H1 (cell line): ENCODE measurements at regions not wholly inside any gene's neighbourhood (a gene's known extent, or its start where the extent isn't known, plus 50 kb on each side); places are given as distances from the start of the nearest gene placed in this dataset.

Source experiments
- CTCF ChIA-PET: fragments of 300-600 bp; sonication (Branson Sonifier 250); formaldehyde crosslinking; loops from one replicate; lab custom pipeline; 2021; ENCODE audit not compliant: partially characterized antibody; lab: Charles Lee
- POLR2A ChIA-PET: fragments of 300-600 bp; sonication (Branson Sonifier 250); formaldehyde crosslinking; loops from one replicate; lab custom pipeline; 2021; ENCODE audit warnings: inconsistent platforms; ENCODE audit not compliant: partially characterized antibody; lab: Charles Lee
- DNase-seq, 2 experiments: peaks; one replicate each; pipeline versions ENCODE4 v3.0.0 to v3.0.0-alpha.2; 2010 to 2022; ENCODE audit warnings: low spot score in 2 of 2, low read depth in 1 of 2, mixed read lengths in 1 of 2
- FAIRE-seq: peaks from 2 replicates; lab custom pipeline; 2011; peaks lifted over from hg19 to GRCh38; lab: Jason Lieb, UNC
- H2AFZ ChIP-seq: 2 replicates; pipeline ENCODE4 v1.8.1; 2012; ENCODE audit warnings: low read length, inconsistent platforms
- H2AK5ac ChIP-seq: 2 replicates; pipeline ENCODE4 v1.6.1; 2013; ENCODE audit warnings: low read depth, low read length
- H2BK120ac ChIP-seq: replicated peaks from 2 replicates; pipeline ENCODE3; 2013; ENCODE audit warnings: low read depth, low read length, inconsistent platforms
- H2BK12ac ChIP-seq: 2 replicates; pipeline ENCODE4 v1.6.1; 2013; ENCODE audit warnings: low read depth, low read length
- H2BK15ac ChIP-seq: 2 replicates; pipeline ENCODE4 v1.6.1; 2013; ENCODE audit warnings: low read length
- H2BK20ac ChIP-seq: 2 replicates; pipeline ENCODE4 v1.6.1; 2013; ENCODE audit warnings: low read length
- H2BK5ac ChIP-seq: 2 replicates; pipeline ENCODE4 v1.6.1; 2013; ENCODE audit warnings: low read depth, low read length
- H3K14ac ChIP-seq: 2 replicates; pipeline ENCODE4 v1.6.1; 2013; ENCODE audit warnings: inconsistent platforms; ENCODE audit not compliant: insufficient read length
- H3K18ac ChIP-seq: 2 replicates; pipeline ENCODE4 v1.6.1; 2013; ENCODE audit warnings: low read length; ENCODE audit errors: extremely low read depth
- H3K23ac ChIP-seq: 2 replicates; pipeline ENCODE4 v1.6.1; 2013; ENCODE audit warnings: inconsistent platforms; ENCODE audit not compliant: insufficient read length
- H3K23me2 ChIP-seq: 2 replicates; pipeline ENCODE4 v1.6.1; 2013; ENCODE audit warnings: low read depth, low read length
- H3K27ac ChIP-seq: 2 replicates; pipeline ENCODE4 v1.6.1; 2011; ENCODE audit warnings: low read depth, low read length, inconsistent platforms
- H3K27me3 ChIP-seq, 4 experiments: replicated peaks in 1 of 4; 1 replicate in 1 of 4; 2 replicates in 3 of 4; pipeline versions ENCODE4 v1.6.1 to v1.8.1; 2011 to 2013; ENCODE audit warnings: low read length in 3 of 4, mild to moderate bottlenecking in 3 of 4, inconsistent platforms in 2 of 4, mixed read lengths in 2 of 4, moderate library complexity in 1 of 4; ENCODE audit not compliant: control insufficient read depth in 3 of 4, insufficient read depth in 3 of 4; ENCODE audit errors: extremely low read depth in 1 of 4
- H3K36me3 ChIP-seq, 4 experiments: 2 replicates each; pipeline versions ENCODE4 v1.6.1 to v1.8.1; 2011 to 2013; ENCODE audit warnings: mild to moderate bottlenecking in 4 of 4, low read length in 3 of 4, moderate library complexity in 2 of 4, control low read depth in 1 of 4, inconsistent platforms in 1 of 4; ENCODE audit not compliant: insufficient read depth in 4 of 4, control insufficient read depth in 2 of 4
- H3K4ac ChIP-seq: replicated peaks from 2 replicates; pipeline ENCODE3; 2013; ENCODE audit warnings: low read length, low read depth, mixed read lengths, inconsistent platforms; ENCODE audit not compliant: insufficient read length
- H3K4me1 ChIP-seq, 4 experiments: replicated peaks in 1 of 4; 1 replicate in 1 of 4; 2 replicates in 3 of 4; pipeline versions ENCODE4 v1.6.1 to v1.8.1; 2011 to 2013; ENCODE audit warnings: low read length in 3 of 4, inconsistent platforms in 2 of 4, mixed read lengths in 1 of 4; ENCODE audit not compliant: insufficient read depth in 4 of 4, control insufficient read depth in 3 of 4
- H3K4me2 ChIP-seq, 2 experiments: 2 replicates each; pipeline versions ENCODE4 v1.6.1 to v1.8.1; 2011 to 2013; ENCODE audit warnings: low read depth in 2 of 2, low read length in 2 of 2, control low read depth in 1 of 2, inconsistent platforms in 1 of 2, mild to moderate bottlenecking in 1 of 2; ENCODE audit not compliant: insufficient read depth in 1 of 2
- H3K4me3 ChIP-seq, 4 experiments: fragments of 200-600, 300-600 bp in 1 of 4; sonication (generic), shearing (Covaris generic), sonication (Bioruptor Twin) in 1 of 4; 2 replicates each; pipeline versions ENCODE4 v1.5.1 to v1.8.1; 2011 to 2016; ENCODE audit warnings: low read length in 4 of 4, low read depth in 3 of 4, control low read depth in 2 of 4, inconsistent platforms in 2 of 4, mild to moderate bottlenecking in 2 of 4, mixed read lengths in 1 of 4, moderate library complexity in 1 of 4; ENCODE audit not compliant: insufficient read depth in 2 of 4; ENCODE audit errors: extremely low read depth in 1 of 4
- H3K56ac ChIP-seq: replicated peaks from 2 replicates; pipeline ENCODE3; 2013; ENCODE audit warnings: low read depth, mild to moderate bottlenecking, mixed read lengths, low read length, inconsistent platforms; ENCODE audit not compliant: insufficient read length
- H3K79me1 ChIP-seq: 2 replicates; pipeline ENCODE4 v1.6.1; 2013; ENCODE audit warnings: low read depth, low read length, control low read depth
- H3K79me2 ChIP-seq, 2 experiments: 2 replicates each; pipeline versions ENCODE4 v1.6.1 to v1.8.1; 2012 to 2013; ENCODE audit warnings: low read length in 2 of 2, mild to moderate bottlenecking in 2 of 2, inconsistent platforms in 1 of 2; ENCODE audit not compliant: insufficient read depth in 2 of 2, control insufficient read depth in 1 of 2
- H3K9ac ChIP-seq, 4 experiments: replicated peaks in 1 of 4; 1 replicate in 1 of 4; 2 replicates in 3 of 4; pipeline versions ENCODE4 v1.6.1 to v1.8.1; 2011 to 2013; ENCODE audit warnings: low read depth in 3 of 4, low read length in 3 of 4, control low read depth in 2 of 4, mild to moderate bottlenecking in 2 of 4, moderate library complexity in 2 of 4, inconsistent platforms in 1 of 4; ENCODE audit errors: extremely low read depth in 1 of 4
- H3K9me3 ChIP-seq, 2 experiments: 2 replicates each; pipeline versions ENCODE4 v1.6.1 to v1.8.1; 2012 to 2013; ENCODE audit warnings: mild to moderate bottlenecking in 2 of 2, moderate library complexity in 2 of 2, control low read depth in 1 of 2, inconsistent platforms in 1 of 2, low read depth in 1 of 2, low read length in 1 of 2, mixed read lengths in 1 of 2; ENCODE audit not compliant: insufficient read depth in 2 of 2
- H4K20me1 ChIP-seq, 2 experiments: replicated peaks in 1 of 2; 2 replicates each; pipeline versions ENCODE3 to v1.8.1; 2011 to 2013; ENCODE audit warnings: inconsistent platforms in 2 of 2, low read length in 2 of 2, mild to moderate bottlenecking in 1 of 2; ENCODE audit not compliant: insufficient read depth in 2 of 2, control insufficient read depth in 1 of 2
- H4K5ac ChIP-seq: 2 replicates; pipeline ENCODE4 v1.6.1; 2013; ENCODE audit warnings: low read length, low read depth, mixed read lengths, inconsistent platforms; ENCODE audit not compliant: insufficient read length
- H4K8ac ChIP-seq: 2 replicates; pipeline ENCODE4 v1.8.0; 2013; ENCODE audit warnings: mild to moderate bottlenecking, moderate library complexity, low read length, inconsistent platforms; ENCODE audit not compliant: insufficient read depth; ENCODE audit errors: extremely low read depth
- H4K91ac ChIP-seq: replicated peaks from 2 replicates; pipeline ENCODE3; 2013; ENCODE audit warnings: low read length, mixed read lengths, inconsistent platforms; ENCODE audit not compliant: insufficient read length
- ATF2 ChIP-seq: IDR thresholded peaks from 2 replicates; pipeline ENCODE4 v1.6.1; 2012; ENCODE audit warnings: low read length, inconsistent platforms
- ATF3 ChIP-seq: IDR thresholded peaks from 2 replicates; pipeline ENCODE4 v1.6.1; 2011; ENCODE audit warnings: low read depth, mild to moderate bottlenecking, low read length; ENCODE audit not compliant: insufficient read depth
- BCL11A ChIP-seq, 2 experiments: IDR thresholded peaks; one replicate each; pipeline ENCODE4 v1.6.1; 2011; ENCODE audit warnings: low read depth in 2 of 2, low read length in 2 of 2, mild to moderate bottlenecking in 2 of 2
- CHD1 ChIP-seq: IDR thresholded peaks from 2 replicates; pipeline ENCODE4 v1.6.1; 2012; ENCODE audit warnings: low read depth, low read length, improper control_type of control experiment
- CTBP2 ChIP-seq: IDR thresholded peaks from 2 replicates; pipeline ENCODE4 v1.7.0; 2011; ENCODE audit warnings: borderline replicate concordance, mild to moderate bottlenecking, moderate library complexity, mixed read lengths, low read length; ENCODE audit not compliant: insufficient read depth, insufficient read length
- GABPA ChIP-seq: IDR thresholded peaks from 2 replicates; pipeline ENCODE4 v1.6.1; 2011; ENCODE audit warnings: mild to moderate bottlenecking, low read length, moderate library complexity, borderline replicate concordance; ENCODE audit not compliant: insufficient read depth
- NANOG ChIP-seq: IDR thresholded peaks from 2 replicates; pipeline ENCODE4 v1.6.1; 2011; ENCODE audit warnings: low read length, low read depth, mild to moderate bottlenecking, inconsistent platforms; ENCODE audit not compliant: insufficient read depth, poor library complexity, severe bottlenecking
- POLR2AphosphoS5 ChIP-seq: IDR thresholded peaks from 2 replicates; pipeline ENCODE4 v1.6.1; 2011; ENCODE audit warnings: low read depth, low read length
- SIX5 ChIP-seq: IDR thresholded peaks from 2 replicates; pipeline ENCODE4 v1.6.1; 2011; ENCODE audit warnings: mild to moderate bottlenecking, low read depth, low read length
- YY1 ChIP-seq: IDR thresholded peaks from 2 replicates; pipeline ENCODE4 v1.6.1; 2011; ENCODE audit warnings: low read depth, mild to moderate bottlenecking, low read length
- WGBS, 2 experiments: shearing (Covaris generic) in 1 of 2; methylation state at CpG; one replicate each; pipeline versions ENCODE4 v1.1.6 to v1.1.7; 2013 to 2015; ENCODE audit warnings: low lambda C conversion rate in 2 of 2, mixed read lengths in 2 of 2, inconsistent platforms in 1 of 2, low coverage in 1 of 2, missing lambda C conversion rate in 1 of 2; ENCODE audit not compliant: insufficient replicate concordance in 2 of 2, insufficient coverage in 1 of 2, insufficient read length in 1 of 2; ENCODE audit errors: extremely low coverage in 1 of 2, missing lambda C conversion rate in 1 of 2; 5-methylcytosine and 5-hydroxymethylcytosine counted together
- TF ChIP-seq, protein P1 (sequence below): IDR thresholded peaks from 2 replicates; pipeline ENCODE4 v1.6.1; 2011; ENCODE audit warnings: low read length, improper control_type of control experiment

DNA sequence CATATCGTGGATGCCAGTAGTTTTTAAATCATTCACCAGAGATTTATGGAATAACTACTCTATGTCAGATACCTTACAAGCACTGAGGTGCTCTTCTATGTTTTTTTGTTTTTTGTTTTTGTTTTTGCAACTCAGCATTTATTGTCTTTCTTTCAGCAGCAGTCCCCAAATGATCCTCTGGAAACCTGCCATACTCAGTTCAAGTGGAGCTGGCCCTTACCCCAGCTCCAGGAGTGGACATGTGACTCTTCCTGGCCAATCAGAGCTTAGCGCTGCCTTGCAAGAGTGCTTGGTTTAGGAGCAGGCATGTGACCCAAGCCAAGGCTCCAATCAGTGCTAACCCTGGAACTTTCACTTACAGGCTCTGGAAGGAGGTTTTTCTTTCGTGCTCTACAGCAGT lies 356.6 kb upstream of the ZMIZ1 start:
- no peak overlapping the region for H2BK12ac ChIP-seq
- no peaks in the 10 kb centered on the region for H4K20me1 ChIP-seq
- FAIRE-seq (no peak), DNase-seq (no peak)
- POLR2A ChIA-PET, result no interaction called here
- H3K9ac ChIP-seq, result no peak overlapping the region
- no peak overlapping the region for H4K8ac ChIP-seq
- H4K91ac ChIP-seq, result no peak overlapping the region
- no peaks in the 10 kb centered on the region for H3K23me2 ChIP-seq
- no peak overlapping the region for H3K4ac ChIP-seq
- H3K27me3 ChIP-seq, result no peaks in the 10 kb centered on the region
- H3K36me3 ChIP-seq, result no peaks in the 10 kb centered on the region; a peak in 1 of 8 replicates
- no peak overlapping the region for H2BK20ac ChIP-seq
- 92% methylated on average over 3 of the region's 3 CpGs; no CpG with 5 or more reads in 1 of the 2 experiments for WGBS, 2 experiments
- H2AK5ac ChIP-seq, result no peak overlapping the region
- H3K79me1 ChIP-seq, result no peaks in the 10 kb centered on the region
- no peaks in the 10 kb centered on the region for H3K79me2 ChIP-seq
- H3K4me2 ChIP-seq, result no peak overlapping the region
- no peak overlapping the region for H2BK120ac ChIP-seq
- H2BK5ac ChIP-seq, result no peak overlapping the region
- no peak overlapping the region for H3K18ac ChIP-seq
- H2BK15ac ChIP-seq, result no peak overlapping the region
- H3K27ac ChIP-seq, result no peak overlapping the region
- H3K4me3 ChIP-seq, result no peak overlapping the region
- no peak overlapping the region for H3K14ac ChIP-seq
- H2AFZ ChIP-seq, result peak overlapping the region; percentile 73; the same call in 1 of the 2 replicates
- H3K23ac ChIP-seq, result no peak overlapping the region
- no peaks in the 10 kb centered on the region for H3K9me3 ChIP-seq
- H3K4me1 ChIP-seq, result no peaks in the 10 kb centered on the region
- CTCF ChIA-PET, result interaction anchor here (0.8 to 0.9 kb wide), 2 partner anchors 16 to 54 kb away, joined by 3 read pairs; no protein-coding TSS in a partner anchor
- H4K5ac ChIP-seq, result no peak overlapping the region
- no peak overlapping the region for H3K56ac ChIP-seq
- TF ChIP-seq NANOG (no peak), YY1 (no peak), CHD1 (no peak), BCL11A (IDR thresholded peaks at IDR 0.05; ENCODE audit: low read depth in 2 of 2, low read length in 2 of 2) (no peak), ATF2 (no peak), GABPA (no peak), POLR2AphosphoS5 (no peak), ATF3 (peak; percentile 59; the same call in 1 of the 2 replicates), SIX5 (no peak), CTBP2 (no peak)
- TF ChIP-seq, protein P1, sequence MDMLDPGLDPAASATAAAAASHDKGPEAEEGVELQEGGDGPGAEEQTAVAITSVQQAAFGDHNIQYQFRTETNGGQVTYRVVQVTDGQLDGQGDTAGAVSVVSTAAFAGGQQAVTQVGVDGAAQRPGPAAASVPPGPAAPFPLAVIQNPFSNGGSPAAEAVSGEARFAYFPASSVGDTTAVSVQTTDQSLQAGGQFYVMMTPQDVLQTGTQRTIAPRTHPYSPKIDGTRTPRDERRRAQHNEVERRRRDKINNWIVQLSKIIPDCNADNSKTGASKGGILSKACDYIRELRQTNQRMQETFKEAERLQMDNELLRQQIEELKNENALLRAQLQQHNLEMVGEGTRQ, result peak; percentile 84
